Activated gamma-delta T cell (primary cell): ENCODE measurements at regions not wholly inside any gene's neighbourhood (a gene's known extent, or its start where the extent isn't known, plus 50 kb on each side); places are given as distances from the start of the nearest gene placed in this dataset.

Experiments
- DNase-seq: peaks from one replicate; lab custom pipeline; 2025; lab: John Stamatoyannopoulos, UW

DNA sequence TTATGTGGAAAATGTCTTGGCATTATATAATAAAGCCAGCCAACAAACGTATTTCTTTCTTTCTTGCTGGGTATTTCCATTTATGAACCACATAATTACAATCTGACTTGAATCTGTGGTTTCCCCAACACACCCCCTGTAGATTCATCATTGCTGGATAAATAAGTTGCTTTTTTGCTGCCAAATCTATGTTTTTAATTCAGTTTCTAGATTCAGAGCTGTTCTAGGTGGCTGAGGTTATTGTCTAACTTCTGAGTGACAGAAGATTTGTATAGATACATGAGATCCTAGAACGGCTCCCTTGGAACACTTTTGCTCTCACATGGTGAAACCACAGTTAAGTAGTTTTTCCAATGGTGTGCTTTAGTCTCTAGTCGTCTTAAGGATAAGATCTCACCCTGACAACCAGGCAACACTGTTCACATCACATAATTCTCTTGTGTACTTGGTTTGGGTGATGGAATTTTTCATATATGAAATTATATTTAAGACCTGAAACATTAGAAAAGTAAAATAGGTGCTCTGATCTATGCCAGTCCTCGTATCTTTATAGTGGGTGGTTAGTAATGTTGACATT, 239.1 kb downstream of the KLF12 start:
- no peak for DNase-seq

GRCh38 chr13:73893833-73894232, 240.4 kb downstream of the KLF12 start:
- DNase-seq = no peak

GRCh38 chr13:73891805-73892204, 242.4 kb downstream of the KLF12 start:
- no peak for DNase-seq

DNA sequence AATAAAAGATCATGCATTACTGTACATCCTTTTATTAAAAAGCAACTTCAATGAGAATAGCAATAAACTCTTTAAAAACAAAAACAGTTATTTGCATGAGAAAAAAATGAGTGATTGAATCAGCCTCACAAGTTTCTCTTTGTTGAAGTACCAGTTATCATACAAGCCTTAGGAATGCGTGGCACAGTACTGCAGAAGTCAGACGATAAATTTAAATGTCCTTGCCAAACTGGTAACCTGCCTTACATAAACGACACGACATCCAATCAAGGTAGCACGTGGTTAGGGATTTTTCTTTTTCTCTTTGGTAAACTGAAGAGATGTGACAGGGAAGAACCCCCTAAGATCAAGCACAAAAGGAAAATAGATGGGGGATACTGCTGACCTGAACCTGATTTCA, 251.0 kb downstream of the KLF12 start:
- DNase-seq = no peak

DNA sequence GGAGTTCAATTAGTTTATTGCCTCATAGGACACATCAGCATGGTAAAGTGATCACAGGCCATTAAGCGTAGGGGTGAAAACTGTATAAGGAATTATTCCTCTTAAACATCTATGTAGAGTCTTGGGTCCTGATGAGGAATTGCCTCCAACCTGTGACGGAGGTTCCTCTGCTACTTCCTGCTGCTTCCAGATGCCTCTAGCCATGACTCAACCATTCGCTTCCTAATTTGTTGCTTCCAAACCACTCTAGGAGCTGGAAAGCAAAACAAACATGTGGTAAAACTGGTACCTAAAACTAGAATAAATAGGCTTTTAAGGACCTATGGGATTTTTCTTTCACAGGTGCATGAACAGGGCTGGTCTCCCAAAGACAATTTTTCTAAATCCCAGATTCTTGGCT, 253.8 kb downstream of the KLF12 start:
- no peak for DNase-seq

DNA sequence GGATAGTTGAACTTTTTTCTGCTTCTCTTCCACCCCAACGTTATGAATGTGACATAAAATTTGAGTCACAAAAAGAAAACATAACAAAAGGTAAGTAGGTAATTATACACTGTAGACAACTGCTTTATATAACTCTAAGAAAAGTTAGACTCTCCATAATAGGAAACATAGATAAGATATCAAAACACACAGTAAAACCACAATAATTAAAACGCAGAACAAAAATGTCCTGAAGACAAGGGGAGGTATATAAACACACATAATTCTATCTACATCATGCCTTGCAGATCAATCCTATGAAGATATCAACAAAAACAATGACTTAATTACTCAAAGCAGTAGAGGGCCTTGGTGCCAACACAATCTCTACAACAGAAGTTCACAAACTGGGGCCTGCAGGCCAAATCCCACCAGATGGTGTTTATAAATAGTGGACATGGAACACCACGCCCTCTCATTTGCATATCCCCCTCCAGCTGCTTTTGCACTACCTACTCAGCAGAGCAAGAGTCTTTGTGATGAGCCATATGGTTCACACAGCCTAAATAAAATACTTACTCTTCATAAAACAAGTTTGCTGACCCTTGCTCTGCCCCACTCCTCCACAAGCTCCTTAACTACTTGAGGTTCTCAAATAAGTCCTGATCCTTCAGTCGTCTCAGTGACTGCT, 254.7 kb downstream of the KLF12 start:
- no peak for DNase-seq

DNA sequence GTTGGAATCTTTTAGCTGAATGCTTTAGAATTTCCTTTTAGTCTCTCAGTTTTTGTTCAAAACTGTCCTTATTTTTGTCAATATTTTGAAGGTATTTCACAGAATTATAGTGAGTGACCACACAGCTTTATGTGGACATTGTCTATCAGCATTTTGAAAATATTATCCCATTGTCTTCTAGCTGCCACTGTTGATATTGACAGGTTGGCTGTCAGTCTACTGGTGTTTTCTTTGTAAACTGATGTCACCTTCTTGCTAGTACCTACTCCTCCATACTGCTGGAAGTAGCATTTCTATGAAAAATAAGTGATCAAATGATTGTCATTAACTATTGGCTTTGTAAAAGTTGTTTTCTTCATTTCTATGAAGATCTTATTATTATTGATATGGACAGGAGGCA, 256.8 kb downstream of the KLF12 start:
- no peak for DNase-seq

DNA sequence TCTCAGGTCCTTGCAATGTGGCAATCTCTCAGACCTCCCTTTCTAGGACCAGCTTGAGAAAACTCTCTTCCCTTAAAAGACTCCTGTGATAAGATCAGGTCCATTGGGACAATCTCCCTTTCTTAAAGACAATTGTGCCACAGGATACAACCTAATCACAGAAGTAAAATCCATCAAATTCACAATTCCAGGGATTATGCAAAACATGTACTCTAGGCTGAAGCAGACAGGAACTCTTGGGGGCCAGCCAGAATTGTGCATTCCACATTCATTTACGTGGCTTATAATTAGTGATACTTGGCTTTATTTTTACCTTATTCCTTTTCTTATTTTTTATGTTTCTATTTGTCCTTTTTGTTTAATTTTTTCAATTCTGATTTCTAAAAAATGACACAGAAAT, 257.9 kb downstream of the KLF12 start:
- DNase-seq = no peak

DNA sequence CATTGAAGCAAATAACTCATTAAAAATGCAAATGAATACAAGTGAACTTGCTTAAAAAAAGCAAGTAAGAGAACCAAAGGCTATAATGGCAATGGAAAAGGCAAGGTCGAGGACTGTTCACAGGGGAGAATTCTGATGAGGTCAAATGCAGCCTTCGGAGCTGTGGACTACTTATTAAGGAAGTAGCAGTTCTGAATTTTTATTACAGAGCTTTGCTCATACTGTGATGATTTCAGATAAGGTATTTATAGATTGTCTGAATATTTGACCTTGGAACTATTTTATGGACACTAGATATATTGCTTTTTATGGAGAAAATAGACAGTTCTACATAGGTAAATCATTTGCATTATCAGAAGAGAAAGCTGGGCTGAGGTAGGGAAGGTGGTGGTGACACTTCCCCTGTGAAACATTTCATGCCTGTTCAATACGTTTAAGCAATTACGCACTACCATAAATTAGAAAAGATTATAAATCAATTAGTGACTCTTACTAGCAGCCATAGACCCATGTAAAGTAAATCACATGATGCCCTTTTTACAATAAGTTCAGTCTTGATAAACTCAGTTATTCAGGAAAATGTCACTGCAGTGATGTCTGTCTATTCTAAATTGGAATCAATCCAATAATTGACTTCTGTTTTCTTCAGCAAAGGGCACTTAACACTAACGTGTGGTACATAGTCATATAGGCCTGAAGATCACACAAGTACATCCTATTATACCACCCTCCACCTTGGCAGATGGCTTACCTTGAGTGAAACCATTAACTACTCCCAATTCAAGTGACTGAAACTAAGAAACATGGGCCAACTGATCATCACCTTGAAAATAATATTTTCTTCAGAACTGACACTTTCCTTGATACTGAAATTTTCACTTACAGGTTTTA, 260.0 kb downstream of the KLF12 start:
- no peak for DNase-seq

- DNase-seq = no peak
Observed at GRCh38 chr13:73872397-73872796, 261.8 kb downstream of the KLF12 start.

DNA sequence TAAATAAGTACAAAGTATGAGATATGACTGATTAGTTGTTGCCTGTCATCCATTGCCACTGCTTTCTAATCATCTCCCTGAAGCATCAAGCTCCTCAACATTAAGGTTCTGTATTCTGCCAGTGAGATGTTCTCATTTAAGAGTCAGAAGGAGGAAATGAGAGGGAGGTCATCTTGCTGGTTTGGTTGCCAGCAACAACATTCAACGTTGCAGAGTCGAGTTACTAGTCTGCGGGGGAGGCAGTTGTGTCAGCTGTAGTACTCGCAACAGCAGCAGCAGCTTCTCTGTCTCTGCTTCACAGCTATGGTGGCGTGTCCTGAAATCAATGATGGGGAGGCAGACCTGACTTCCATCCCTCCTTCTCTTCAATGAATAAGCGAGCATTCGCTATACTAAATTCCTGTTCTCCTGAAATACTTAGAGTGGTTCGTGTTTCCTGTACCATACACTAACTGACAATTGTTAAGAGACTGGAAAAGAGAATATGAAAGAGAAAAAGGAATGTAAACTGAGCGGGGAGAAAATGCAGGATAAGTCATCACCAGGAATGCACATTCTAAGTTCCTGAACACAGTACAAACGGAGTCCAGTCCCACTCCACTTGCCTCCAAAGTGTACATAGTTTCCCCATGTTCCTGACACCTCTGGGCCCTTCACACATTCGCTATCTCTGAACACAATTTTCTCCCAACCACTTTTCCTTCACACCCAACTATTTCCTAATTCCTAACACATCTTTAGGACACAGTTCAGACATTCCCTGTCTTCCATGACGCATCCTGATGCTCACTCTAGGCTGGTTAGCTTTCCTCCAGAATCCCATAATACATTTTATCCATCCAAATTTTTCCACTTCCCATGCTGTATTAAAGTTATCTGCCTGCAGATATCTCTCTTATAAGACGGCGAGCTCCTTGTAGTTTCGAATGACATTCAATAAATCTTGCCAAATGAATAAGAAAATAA, 263.0 kb downstream of the KLF12 start:
- DNase-seq = no peak

- no peak for DNase-seq
Observed at GRCh38 chr13:73870036-73870741, 264.0 kb downstream of the KLF12 start.

DNA sequence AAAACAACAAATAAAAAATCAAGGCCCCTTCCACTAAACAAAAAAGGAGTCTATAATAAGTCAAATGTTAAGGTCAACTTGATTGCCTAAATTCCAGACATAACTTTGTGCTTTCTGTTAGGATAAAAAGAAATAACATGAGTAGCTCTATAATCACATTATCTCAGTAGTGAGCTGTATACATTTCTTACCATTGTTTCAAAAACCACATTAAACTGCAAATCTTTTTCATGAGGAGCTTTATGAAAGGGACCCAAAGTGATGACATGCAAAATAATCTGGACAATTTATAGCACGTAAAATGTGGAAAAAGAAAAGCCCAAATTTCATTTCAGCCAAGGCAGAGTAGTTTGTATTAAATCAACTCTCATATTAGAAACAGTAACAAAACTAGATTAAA, 269.2 kb downstream of the KLF12 start:
- DNase-seq = no peak

GRCh38 chr13:73861136-73861535, 273.1 kb downstream of the KLF12 start:
- no peak for DNase-seq

DNA sequence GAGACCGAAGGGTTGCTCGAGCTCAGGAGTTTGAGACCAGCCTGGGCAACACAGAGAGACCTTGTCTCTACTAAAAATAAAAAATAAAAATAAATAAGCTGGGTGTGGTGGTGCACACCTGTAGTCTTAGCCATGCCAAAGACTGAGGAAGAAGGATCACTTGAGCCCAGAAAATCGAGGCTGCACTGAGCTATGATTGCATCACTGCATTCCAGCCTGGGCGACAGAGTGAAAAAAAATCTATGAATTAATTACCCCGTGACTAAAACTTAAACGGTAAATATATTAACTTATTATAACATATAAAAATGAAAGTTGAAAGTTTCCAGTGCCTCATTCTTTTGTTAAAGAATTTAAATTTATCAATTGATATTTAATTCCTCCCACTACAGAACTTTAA, 273.7 kb downstream of the KLF12 start:
- no peak for DNase-seq

GRCh38 chr13:73859841-73860240, 274.4 kb downstream of the KLF12 start:
- DNase-seq = no peak

GRCh38 chr13:73857106-73857505, 277.1 kb downstream of the KLF12 start:
- DNase-seq = no peak

GRCh38 chr13:73851104-73851503, 283.1 kb downstream of the KLF12 start:
- no peak for DNase-seq

GRCh38 chr13:73850104-73850873, 283.9 kb downstream of the KLF12 start:
- no peak for DNase-seq

DNA sequence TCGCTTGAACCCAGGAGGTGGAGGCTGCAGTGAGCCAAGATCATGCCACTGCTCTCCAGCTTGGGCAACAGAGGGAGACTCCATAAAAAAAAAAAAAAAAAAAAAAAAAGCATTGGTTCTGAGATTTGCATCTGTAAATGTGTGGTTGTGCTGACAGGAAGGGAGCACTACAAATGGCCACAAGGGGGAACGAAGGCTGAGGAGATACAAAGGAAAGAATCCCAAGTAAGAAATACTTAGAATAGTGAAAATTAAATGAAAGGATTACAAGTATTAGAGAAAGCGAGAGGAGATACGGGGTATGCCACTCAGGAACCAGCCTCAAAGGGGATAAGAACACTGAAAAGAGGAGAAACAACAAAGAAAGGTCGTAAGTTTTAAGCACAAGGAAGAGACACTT, 284.9 kb downstream of the KLF12 start:
- DNase-seq = no peak

GRCh38 chr13:73844986-73845385, 289.2 kb downstream of the KLF12 start:
- no peak for DNase-seq
